ENCODE measurements at regions not wholly inside any gene's neighbourhood (a gene's known extent, or its start where the extent isn't known, plus 50 kb on each side); places are given as distances from the start of the nearest gene placed in this dataset.

GRCh38 chr6:98747960-98748359 is 86.4 kb upstream of the POU3F2 start:
- TF ChIP-seq CTCF (IDR thresholded peaks at IDR 0.05) (no peak), EZH2 (IDR thresholded peaks at IDR 0.05; ENCODE audit: borderline replicate concordance, insufficient read depth, low read depth, low read length, poor library complexity, severe bottlenecking) (no peak)

All from B cell (primary cell).